HCT116 (cell line): ENCODE measurements at regions not wholly inside any gene's neighbourhood (a gene's known extent, or its start where the extent isn't known, plus 50 kb on each side); places are given as distances from the start of the nearest gene placed in this dataset.
"Not testable (repeated sequence)": the region's sequence is repeated elsewhere in the genome, so short reads cannot be mapped to it uniquely, and the experiment has no call there.

Experiments used
- ATAC-seq: fragments of 200-7000 bp; cut with Tn5 transposase; 2 replicates; pipeline ENCODE4 v1.9.1; 2020; ENCODE audit warnings: mild to moderate bottlenecking, moderate library complexity
- BruUV-seq: library from RNA; stranded (reverse); fragments of 400-500 nt; replicated peaks from 2 replicates; lab custom pipeline; 2021; lab: Mats Ljungman, UMichigan
- CTCF ChIA-PET: fragments of 300-600 bp; sonication (Branson Sonifier 250); formaldehyde crosslinking; loops from one replicate; lab custom pipeline; 2021; ENCODE audit warnings: antibody characterized with exemption; lab: Charles Lee
- POLR2A ChIA-PET: fragments of 300-600, 350-600 bp; sonication (Branson Sonifier 250); formaldehyde crosslinking; loops from one replicate; lab custom pipeline; 2021; ENCODE audit warnings: antibody characterized with exemption; lab: Charles Lee
- RAD21 ChIA-PET, 2 experiments: fragments of 300-600 bp; sonication (Branson Sonifier 250); formaldehyde crosslinking; loops; one replicate each; lab custom pipeline; 2023; ENCODE audit warnings: low total read pairs in 2 of 2; ENCODE audit not compliant: uncharacterized antibody in 2 of 2, unreplicated experiment in 2 of 2, low non-redundant PET in 1 of 2; lab: Charles Lee
- DNase-seq: peaks from one replicate; pipeline ENCODE4 v3.0.0-alpha.2; 2010; ENCODE audit warnings: low read depth, low spot score
- H2AFZ ChIP-seq: fragments of 200-600 bp; shearing (Covaris generic), sonication (generic); 2 replicates; pipeline ENCODE4 v1.6.1; 2017; ENCODE audit warnings: low read depth, mixed run types, mixed read lengths, antibody characterized with exemption, low read length; ENCODE audit not compliant: poor library complexity, severe bottlenecking
- H3K27ac ChIP-seq: 2 replicates; pipeline ENCODE4 v1.5.1; 2012; ENCODE audit warnings: low read depth, low read length
- H3K27me3 ChIP-seq: fragments of 200-600 bp; sonication (generic); 2 replicates; pipeline ENCODE4 v1.6.1; 2016; ENCODE audit warnings: mixed run types, low read length, mixed read lengths; ENCODE audit not compliant: insufficient read depth
- H3K36me3 ChIP-seq, 2 experiments: fragments of 200-500 bp in 1 of 2; fragments of 200-600 bp in 1 of 2; sonication (Bioruptor generic) in 1 of 2; sonication (generic) in 1 of 2; 2 replicates each; pipeline versions ENCODE4 v1.5.1 to v1.6.1; 2014 to 2016; ENCODE audit warnings: low read length in 2 of 2, inconsistent platforms in 1 of 2, mixed read lengths in 1 of 2, mixed run types in 1 of 2; ENCODE audit not compliant: insufficient read depth in 2 of 2, control insufficient read depth in 1 of 2
- H3K4me1 ChIP-seq, 2 experiments: fragments of 200-600 bp in 1 of 2; sonication (generic) in 1 of 2; 2 replicates each; pipeline versions ENCODE4 v1.5.1 to v1.6.1; 2012 to 2017; ENCODE audit warnings: low read length in 2 of 2, inconsistent platforms in 1 of 2, mild to moderate bottlenecking in 1 of 2, mixed read lengths in 1 of 2, mixed run types in 1 of 2, moderate library complexity in 1 of 2; ENCODE audit not compliant: insufficient read depth in 2 of 2, control insufficient read depth in 1 of 2
- H3K4me2 ChIP-seq: fragments of 200-600 bp; sonication (generic); 2 replicates; pipeline ENCODE4 v1.6.1; 2017; ENCODE audit warnings: mixed run types, low read length, mixed read lengths
- H3K4me3 ChIP-seq, 2 experiments: fragments of 200-600 bp in 1 of 2; sonication (generic) in 1 of 2; replicated peaks in 1 of 2; 2 replicates each; pipeline ENCODE4 v1.5.1; 2011 to 2016; ENCODE audit warnings: low read length in 2 of 2, control low read depth in 1 of 2, low read depth in 1 of 2, mild to moderate bottlenecking in 1 of 2, mixed read lengths in 1 of 2, mixed run types in 1 of 2
- H3K79me2 ChIP-seq: fragments of 200-600 bp; sonication (generic); 2 replicates; pipeline ENCODE4 v1.6.1; 2017; ENCODE audit warnings: mild to moderate bottlenecking, mixed run types, low read length, moderate library complexity, mixed read lengths; ENCODE audit not compliant: insufficient read depth
- H3K9ac ChIP-seq: fragments of 200-600 bp; sonication (generic); 2 replicates; pipeline ENCODE4 v1.6.1; 2016; ENCODE audit warnings: low read length, mixed read lengths
- H3K9me2 ChIP-seq: fragments of 200-600 bp; sonication (generic), shearing (Covaris generic); 2 replicates; pipeline ENCODE4 v1.6.1; 2017; ENCODE audit warnings: mixed run types, mild to moderate bottlenecking, moderate library complexity; ENCODE audit not compliant: insufficient read depth
- H3K9me3 ChIP-seq, 2 experiments: fragments of 200-500 bp in 1 of 2; fragments of 200-600 bp in 1 of 2; sonication (Bioruptor generic) in 1 of 2; sonication (generic) in 1 of 2; 2 replicates each; pipeline ENCODE4 v1.6.1; 2014 to 2017; ENCODE audit warnings: low read length in 2 of 2, mixed read lengths in 2 of 2, inconsistent platforms in 1 of 2, low read depth in 1 of 2, mild to moderate bottlenecking in 1 of 2, mixed run types in 1 of 2, moderate library complexity in 1 of 2; ENCODE audit not compliant: control insufficient read depth in 1 of 2, insufficient read depth in 1 of 2
- H4K20me1 ChIP-seq: fragments of 200-600 bp; sonication (generic), shearing (Covaris generic); 2 replicates; pipeline ENCODE4 v1.6.1; 2017; ENCODE audit warnings: mixed run types, mild to moderate bottlenecking, moderate library complexity; ENCODE audit not compliant: insufficient read depth
- intact Hi-C: fragments of 100-400 bp; cut with micrococcal nuclease; formaldehyde crosslinking; loops from 2 replicates; pipeline ENCODE4 v1.10.0; 2022

- CTCF ChIA-PET, H3K79me2 ChIP-seq, H3K9me2 ChIP-seq, H2AFZ ChIP-seq, H3K36me3 ChIP-seq, H3K27ac ChIP-seq, H3K27me3 ChIP-seq, H3K9me3 ChIP-seq, BruUV-seq, DNase-seq, H3K4me2 ChIP-seq, POLR2A ChIA-PET, H3K4me3 ChIP-seq, ATAC-seq, RAD21 ChIA-PET, H3K9ac ChIP-seq, intact Hi-C loops, H4K20me1 ChIP-seq, H3K4me1 ChIP-seq: not testable (repeated sequence)
These were observed 723.8 kb upstream of the DEFB115 start for GRCh38 chr20:30533653-30534052.

- H3K27me3 ChIP-seq, intact Hi-C loops, DNase-seq, H3K9me3 ChIP-seq, H3K27ac ChIP-seq, RAD21 ChIA-PET, H3K4me1 ChIP-seq, H3K36me3 ChIP-seq, H3K4me3 ChIP-seq, H3K79me2 ChIP-seq, POLR2A ChIA-PET, ATAC-seq, H3K9me2 ChIP-seq, H2AFZ ChIP-seq, H4K20me1 ChIP-seq, CTCF ChIA-PET, H3K4me2 ChIP-seq, BruUV-seq, H3K9ac ChIP-seq: not testable (repeated sequence)
These were observed 720.0 kb upstream of the DEFB115 start for GRCh38 chr20:30537459-30537858.

GRCh38 chr20:30540330-30541069 is 717.0 kb upstream of the DEFB115 start:
- BruUV-seq, H3K27ac ChIP-seq, H3K9me2 ChIP-seq, intact Hi-C loops, H2AFZ ChIP-seq, H3K9ac ChIP-seq, H3K4me2 ChIP-seq, H3K27me3 ChIP-seq, RAD21 ChIA-PET, H3K4me3 ChIP-seq, H3K9me3 ChIP-seq, CTCF ChIA-PET, POLR2A ChIA-PET, H3K4me1 ChIP-seq, DNase-seq, H4K20me1 ChIP-seq, H3K36me3 ChIP-seq, ATAC-seq, H3K79me2 ChIP-seq: not testable (repeated sequence)

- H3K27me3 ChIP-seq, H3K9me3 ChIP-seq, ATAC-seq, H3K27ac ChIP-seq, H3K4me3 ChIP-seq, H4K20me1 ChIP-seq, H3K4me2 ChIP-seq, H2AFZ ChIP-seq, POLR2A ChIA-PET, CTCF ChIA-PET, intact Hi-C loops, H3K9ac ChIP-seq, H3K4me1 ChIP-seq, H3K36me3 ChIP-seq, RAD21 ChIA-PET, BruUV-seq, DNase-seq, H3K79me2 ChIP-seq, H3K9me2 ChIP-seq: not testable (repeated sequence)
These were observed 706.2 kb upstream of the DEFB115 start for GRCh38 chr20:30551236-30551635.
